Myocyte (in vitro differentiated cells): ENCODE measurements at regions not wholly inside any gene's neighbourhood (a gene's known extent, or its start where the extent isn't known, plus 50 kb on each side); places are given as distances from the start of the nearest gene placed in this dataset.
"Not testable (repeated sequence)": the region's sequence is repeated elsewhere in the genome, so short reads cannot be mapped to it uniquely, and the experiment has no call there.

Experiments used
- DNase-seq: peaks from one replicate; pipeline ENCODE4 v3.0.0-alpha.2; 2012; ENCODE audit warnings: low read depth

GRCh38 chr12:25682421-25682820 is 129.3 kb upstream of the LMNTD1 start:
- DNase-seq, result peak; percentile 11

- DNase-seq, result no peak
Observed at GRCh38 chr12:25684070-25684469, 131.0 kb upstream of the LMNTD1 start.

DNA sequence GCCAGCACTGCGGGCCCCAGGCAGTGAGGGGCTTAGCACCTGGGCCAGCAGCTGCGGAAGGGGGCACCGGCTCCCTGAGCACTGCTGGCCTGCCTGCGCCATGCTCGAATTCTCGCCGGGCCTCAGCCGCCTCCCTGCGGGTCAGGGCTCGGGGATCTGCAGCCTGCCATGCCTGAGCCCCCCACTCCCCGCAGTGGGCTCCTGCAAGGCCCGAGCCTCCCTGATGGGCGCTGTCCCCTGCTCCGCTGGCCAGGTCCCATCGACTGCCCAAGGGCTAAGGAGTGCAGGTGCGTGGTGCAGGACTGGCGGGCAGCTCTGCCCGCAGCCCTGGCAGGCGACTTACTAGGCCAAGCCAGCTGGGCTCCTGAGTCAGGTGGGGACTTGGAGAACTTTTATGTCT is 133.3 kb upstream of the LMNTD1 start:
- DNase-seq, result no peak

DNA sequence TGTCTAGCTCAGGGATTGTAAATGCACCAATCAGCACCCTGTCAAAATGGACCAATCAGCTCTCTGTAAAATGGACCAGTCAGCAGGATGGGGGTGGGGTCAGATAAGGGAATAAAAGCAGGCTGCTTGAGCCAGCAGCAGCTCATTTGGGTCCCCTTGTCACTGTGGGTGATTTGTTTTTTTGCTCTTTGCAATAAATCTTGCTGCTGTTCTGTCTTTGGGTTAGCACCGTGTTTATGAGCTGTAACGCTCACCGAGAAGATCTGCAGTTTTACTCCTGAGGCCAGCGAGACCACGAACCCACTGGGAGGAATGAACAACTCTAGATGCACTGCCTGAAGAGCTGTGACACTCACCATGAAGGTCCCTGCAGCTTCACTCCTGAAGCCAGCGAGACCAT is 134.1 kb upstream of the LMNTD1 start:
- no peak for DNase-seq

- DNase-seq, result not testable (repeated sequence)
Observed at GRCh38 chr12:25688851-25689250, 135.8 kb upstream of the LMNTD1 start.

DNA sequence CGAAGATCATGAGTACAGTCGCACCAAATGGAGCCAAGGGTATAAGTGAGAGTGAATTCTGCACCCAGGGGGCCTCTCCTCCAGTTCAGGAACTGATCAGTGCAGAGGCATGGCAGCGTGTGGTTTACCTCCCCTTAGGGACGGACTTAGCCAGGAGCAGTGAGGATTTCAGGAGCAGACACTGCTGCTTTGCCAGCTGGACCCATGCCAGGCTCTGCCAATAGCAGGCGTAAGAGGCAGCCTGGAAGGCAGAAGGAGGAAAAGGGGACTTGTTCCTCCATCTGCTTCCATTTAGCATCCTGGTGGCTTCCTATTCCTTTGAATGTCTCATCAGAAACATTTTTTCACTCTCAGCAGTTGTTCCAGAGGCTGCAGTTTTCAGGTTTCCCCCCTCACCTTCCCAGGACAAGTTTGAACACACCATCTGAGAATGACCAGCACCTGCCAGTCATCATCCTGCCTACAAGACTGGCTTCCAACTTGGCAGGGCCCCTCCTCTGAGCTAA is 137.0 kb upstream of the LMNTD1 start:
- peak; percentile 15 for DNase-seq

DNA sequence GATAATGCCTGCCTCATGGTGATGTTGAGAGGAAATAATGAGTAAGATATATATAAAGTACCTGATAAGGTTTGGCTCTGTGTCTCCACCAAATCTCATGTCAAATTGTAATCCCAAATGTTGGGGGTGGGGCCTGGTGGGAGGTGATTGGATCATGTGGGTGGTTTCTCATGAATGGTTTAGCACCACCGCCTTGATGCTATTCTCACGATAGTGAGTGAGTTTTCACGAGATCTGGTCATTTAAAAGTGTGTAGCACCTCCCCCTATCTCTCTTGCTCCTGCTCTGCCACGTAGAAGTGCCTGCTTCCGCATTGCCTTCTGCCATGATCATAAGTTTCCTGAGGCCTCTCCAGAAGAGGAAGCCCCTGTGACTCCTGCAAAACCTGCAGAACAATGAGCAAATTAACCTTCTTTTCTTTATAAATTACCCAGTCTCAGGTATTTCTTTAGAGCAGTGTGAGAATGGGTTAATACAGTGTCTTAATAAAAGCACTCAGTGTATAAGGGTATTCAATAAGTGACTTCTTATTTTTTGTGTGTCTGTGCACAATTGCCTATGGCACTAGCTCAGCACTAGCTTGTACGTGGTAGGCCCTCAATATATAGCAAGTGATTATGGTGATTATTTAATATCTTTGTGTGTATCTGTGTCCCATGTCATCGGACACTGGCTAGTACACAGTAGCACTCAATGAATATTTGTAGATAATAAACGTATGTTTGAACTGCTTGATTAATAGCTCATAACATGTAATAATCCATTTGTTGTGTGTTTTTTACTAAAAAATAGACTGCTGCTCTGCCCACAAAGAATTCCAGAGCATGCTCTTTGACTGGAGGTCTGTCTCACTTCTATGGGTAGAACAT is 138.1 kb upstream of the LMNTD1 start:
- DNase-seq, result no peak

DNA sequence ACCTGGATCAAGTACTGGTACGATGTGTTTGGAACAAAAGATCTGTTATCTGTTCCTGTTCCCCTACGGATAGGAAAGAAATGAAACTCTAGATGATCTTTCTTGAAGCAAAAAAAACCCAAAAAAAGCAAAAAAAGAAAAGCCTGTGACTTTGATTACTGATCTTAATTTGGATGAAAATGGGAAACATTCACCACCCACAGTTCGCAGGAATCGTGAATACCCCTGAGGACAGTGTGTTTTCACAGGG is 138.7 kb upstream of the LMNTD1 start:
- no peak for DNase-seq

- DNase-seq, result no peak
Observed at GRCh38 chr12:25692115-25693035, 139.3 kb upstream of the LMNTD1 start.

DNA sequence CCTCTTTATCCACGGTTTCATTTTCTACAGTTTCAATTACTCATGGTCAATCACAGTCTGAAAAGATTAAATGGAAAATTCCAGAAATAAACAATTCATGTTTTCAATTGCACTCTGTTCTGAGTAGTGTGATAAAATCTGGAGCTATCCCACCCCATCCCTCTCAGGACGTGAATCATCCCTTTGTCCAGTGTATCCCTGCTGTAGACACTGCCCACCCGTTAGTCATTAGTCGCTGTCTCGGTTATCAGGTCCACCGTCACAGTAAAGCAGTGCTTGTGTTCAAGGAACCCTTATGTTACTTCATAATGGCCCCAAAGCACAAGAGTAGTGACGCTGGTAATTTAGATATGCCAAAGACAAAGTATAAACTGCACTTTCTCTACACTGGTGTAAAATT is 141.0 kb upstream of the LMNTD1 start:
- DNase-seq, result peak; percentile 46

DNA sequence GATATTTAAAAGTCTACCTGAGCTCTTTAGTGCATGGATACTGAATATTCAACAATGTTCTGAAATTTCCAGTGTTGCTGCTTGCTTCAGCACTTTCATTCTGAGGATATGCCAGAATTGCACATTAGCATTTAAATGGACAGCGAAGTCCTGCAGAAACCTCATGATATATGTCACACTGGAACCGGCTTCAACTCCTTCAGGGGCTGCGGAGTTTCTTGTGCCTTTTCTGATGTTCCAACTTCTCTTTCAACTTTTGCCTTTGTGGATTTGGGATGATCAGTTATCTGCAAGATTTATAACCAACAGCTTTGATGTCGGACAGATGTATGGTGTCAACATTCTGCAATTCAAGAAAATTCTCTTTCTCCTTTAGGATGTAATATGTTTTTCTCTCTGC is 142.5 kb upstream of the LMNTD1 start:
- no peak for DNase-seq

DNA sequence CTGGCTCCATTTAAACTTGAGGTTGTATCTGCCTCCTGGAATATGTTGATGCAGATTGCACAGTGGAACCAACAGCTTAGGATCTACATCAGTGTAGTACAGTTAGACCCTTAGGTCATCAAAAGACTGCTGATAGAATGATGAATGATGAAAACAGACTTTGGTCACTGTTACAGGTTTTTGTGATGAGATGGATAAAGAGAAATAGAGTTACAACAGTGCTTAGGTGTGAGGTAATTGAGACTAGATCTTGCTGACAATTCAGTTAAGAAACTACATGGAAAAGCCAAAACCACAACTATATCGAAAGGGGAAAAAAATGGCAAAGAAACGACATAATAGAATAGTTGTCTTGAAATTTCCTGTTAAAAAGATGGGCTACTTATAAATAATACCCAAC is 145.7 kb upstream of the LMNTD1 start:
- DNase-seq, result no peak

DNA sequence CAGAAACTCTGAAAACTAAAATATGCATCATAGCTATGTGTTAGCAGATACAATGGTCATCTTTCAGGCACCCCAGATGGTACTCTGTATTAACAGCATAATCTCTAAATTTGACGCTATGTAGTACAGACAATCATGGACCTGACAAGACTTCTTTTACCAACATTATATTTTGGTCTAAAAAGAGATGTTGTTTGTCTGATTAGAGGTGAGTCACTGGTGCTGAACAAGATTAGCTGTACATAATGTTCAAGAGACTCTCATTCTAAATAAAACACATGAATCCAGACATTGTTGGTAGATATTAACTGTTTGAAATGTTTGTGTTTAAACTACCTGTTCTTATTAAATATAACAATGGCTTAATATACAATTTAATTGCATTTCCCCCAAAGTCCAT is 146.4 kb upstream of the LMNTD1 start:
- no peak for DNase-seq

DNA sequence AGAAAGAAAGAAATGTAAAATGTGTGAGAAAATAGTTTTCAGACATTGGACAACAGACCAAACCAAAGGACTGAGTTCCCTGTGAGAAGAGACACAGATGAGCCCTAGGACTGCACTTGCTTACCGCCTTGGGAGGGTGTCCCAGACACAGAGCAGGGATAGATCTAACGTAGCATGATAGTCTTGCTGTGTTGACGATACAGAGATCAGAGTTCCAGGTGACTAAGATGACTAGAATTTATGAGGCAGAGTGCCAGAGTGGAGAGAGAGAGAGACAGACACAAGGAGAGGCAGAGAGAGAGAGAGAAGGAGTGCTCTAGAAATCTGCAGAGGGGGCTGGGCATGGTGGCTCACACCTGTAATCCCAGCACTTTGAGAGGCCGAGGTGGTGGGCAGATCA is 148.2 kb upstream of the LMNTD1 start:
- peak; percentile 33 for DNase-seq

- DNase-seq, result no peak
Observed at GRCh38 chr12:25702553-25702952, 149.5 kb upstream of the LMNTD1 start.

- DNase-seq, result no peak
Observed at GRCh38 chr12:25705261-25705660, 152.2 kb upstream of the LMNTD1 start.

DNA sequence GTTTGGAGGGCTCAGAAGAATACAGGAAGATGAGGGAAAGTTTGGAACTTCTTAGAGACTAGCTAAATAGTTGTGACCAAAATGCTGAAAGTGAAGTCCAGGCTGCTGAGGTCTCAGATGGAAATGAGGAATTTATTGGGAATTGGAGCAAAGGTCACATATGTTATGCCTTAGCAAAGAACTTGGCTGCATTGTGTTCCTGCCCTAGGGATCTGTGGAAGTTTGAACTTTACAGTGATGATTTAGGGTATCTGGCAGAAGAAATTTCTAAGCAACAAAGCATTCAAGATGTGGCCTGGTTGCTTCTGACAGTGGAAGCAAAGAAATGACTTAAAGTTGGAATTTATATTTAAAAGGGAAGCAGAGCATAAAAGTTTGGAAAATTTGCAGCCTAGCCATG is 153.6 kb upstream of the LMNTD1 start:
- not testable (repeated sequence) for DNase-seq

DNA sequence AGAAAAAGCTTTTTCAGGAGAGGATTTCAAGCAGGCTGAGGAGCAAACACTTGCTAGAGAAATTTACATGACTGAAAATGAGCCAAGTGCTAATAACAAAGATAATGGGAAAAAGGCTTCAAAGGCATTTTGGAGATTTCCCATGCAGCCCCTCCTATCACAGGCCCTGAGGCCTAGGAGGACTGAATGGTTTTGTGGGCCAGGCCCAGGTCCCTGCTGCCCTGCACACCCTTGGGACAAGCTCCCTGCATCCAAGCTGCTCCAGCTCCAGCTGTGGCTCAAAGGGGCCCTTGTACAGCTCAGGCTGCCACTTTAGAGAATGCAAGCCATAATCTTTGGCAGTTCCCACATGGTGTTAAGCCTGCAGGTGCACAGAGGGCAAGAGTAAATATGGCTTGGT is 154.0 kb upstream of the LMNTD1 start:
- no peak for DNase-seq

- DNase-seq, result no peak
Observed at GRCh38 chr12:25708661-25709060, 155.6 kb upstream of the LMNTD1 start.

DNA sequence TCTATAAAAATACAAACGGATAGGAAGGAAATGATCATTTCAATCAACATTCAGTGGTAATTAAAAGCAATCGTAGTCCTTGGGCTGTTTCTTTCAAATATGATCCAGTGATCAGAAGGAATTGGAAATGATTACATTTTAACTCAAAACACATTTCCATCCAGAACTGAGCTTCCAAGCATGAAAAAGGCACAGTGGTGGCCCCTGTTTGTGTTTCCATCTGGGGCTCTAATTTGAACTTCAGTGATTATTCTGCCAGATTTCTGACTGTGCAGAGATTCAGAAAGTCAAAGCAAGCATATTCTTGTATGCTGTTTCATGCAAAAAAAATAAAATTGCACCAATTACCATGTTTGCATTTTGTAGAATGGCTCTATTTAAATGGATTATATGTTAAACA is 157.0 kb upstream of the LMNTD1 start:
- no peak for DNase-seq

DNA sequence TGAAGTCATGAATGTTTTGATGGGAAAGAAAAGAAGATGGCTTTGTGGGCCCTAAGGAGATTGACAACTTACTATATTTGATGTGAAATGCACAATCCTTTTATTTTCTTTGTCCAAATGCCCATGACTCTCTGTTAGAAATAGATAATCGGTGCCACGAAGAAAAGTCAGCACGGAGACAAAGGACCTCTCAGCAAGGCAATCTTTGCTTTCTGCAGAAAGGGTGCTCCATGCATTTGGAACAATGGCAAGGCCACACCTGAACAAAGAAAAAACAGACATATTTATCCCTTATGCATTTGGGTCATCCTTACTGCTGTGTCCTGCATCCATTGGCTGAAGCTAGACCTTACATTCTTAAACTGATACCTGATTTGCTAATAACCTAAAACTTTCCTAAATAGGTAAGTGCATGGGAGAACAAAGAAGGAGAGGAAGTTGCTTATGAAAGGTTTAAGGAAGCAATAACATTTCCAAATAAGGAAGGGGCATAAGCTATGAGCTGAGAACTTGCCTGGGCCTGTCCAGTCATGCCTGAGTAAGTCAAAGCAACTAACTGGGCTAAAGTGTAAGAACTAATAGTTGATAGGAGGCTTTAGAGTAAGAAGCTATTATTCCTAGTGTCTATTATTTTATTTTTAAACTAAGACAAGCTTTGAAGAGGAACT is 158.0 kb upstream of the LMNTD1 start:
- DNase-seq, result peak; percentile 13

GRCh38 chr12:25712169-25712568 is 159.1 kb upstream of the LMNTD1 start:
- no peak for DNase-seq
